ENCODE measurements at regions not wholly inside any gene's neighbourhood (a gene's known extent, or its start where the extent isn't known, plus 50 kb on each side); places are given as distances from the start of the nearest gene placed in this dataset.

- TF ChIP-seq, protein P1, sequence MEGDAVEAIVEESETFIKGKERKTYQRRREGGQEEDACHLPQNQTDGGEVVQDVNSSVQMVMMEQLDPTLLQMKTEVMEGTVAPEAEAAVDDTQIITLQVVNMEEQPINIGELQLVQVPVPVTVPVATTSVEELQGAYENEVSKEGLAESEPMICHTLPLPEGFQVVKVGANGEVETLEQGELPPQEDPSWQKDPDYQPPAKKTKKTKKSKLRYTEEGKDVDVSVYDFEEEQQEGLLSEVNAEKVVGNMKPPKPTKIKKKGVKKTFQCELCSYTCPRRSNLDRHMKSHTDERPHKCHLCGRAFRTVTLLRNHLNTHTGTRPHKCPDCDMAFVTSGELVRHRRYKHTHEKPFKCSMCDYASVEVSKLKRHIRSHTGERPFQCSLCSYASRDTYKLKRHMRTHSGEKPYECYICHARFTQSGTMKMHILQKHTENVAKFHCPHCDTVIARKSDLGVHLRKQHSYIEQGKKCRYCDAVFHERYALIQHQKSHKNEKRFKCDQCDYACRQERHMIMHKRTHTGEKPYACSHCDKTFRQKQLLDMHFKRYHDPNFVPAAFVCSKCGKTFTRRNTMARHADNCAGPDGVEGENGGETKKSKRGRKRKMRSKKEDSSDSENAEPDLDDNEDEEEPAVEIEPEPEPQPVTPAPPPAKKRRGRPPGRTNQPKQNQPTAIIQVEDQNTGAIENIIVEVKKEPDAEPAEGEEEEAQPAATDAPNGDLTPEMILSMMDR (IDR thresholded peaks at IDR 0.05; ENCODE audit: insufficient read depth, low read length, severe bottlenecking), result no peak
- FAIRE-seq (no peak), DNase-seq (ENCODE audit: low read depth) (no peak)
- Histone ChIP-seq H3K36me3 (ENCODE audit: control insufficient read depth, insufficient read depth, low read length) (no peaks in the 10 kb centered on the region), H3K27me3 (ENCODE audit: control insufficient read depth, insufficient read depth, low read length) (no peaks in the 10 kb centered on the region), H3K4me3 (ENCODE audit: low read depth, low read length) (no peak overlapping the region)
These were observed 150.9 kb downstream of the ACTR3 start for GRCh38 chr2:114040826-114041225.

DNA sequence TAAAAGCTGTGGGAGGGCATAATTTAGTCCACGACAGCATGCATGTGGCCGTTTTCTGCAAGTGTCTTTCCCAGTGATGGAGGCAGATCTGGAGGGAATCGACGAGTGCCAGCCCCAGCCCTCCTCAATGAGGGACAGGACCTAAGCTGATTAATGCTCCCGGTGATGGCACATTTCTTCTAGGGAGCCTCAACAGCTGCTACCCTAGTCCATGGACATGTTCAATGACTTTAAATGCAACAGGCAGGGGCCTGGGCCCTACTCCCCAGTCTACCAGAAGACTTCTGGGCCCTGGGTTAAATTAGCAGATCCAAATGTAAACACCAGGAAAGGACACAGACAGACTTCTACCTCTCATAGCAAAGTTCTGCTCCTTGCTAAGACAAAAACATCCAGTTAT, 155.1 kb downstream of the ACTR3 start:
- FAIRE-seq (no peak), DNase-seq (ENCODE audit: low read depth) (no peak)
- Histone ChIP-seq H3K4me3 (ENCODE audit: low read depth, low read length) (no peak overlapping the region), H3K36me3 (ENCODE audit: control insufficient read depth, insufficient read depth, low read length) (no peaks in the 10 kb centered on the region), H3K27me3 (ENCODE audit: control insufficient read depth, insufficient read depth, low read length) (no peaks in the 10 kb centered on the region)
- TF ChIP-seq, protein P1 (IDR thresholded peaks at IDR 0.05; ENCODE audit: insufficient read depth, low read length, severe bottlenecking), result no peak

DNA sequence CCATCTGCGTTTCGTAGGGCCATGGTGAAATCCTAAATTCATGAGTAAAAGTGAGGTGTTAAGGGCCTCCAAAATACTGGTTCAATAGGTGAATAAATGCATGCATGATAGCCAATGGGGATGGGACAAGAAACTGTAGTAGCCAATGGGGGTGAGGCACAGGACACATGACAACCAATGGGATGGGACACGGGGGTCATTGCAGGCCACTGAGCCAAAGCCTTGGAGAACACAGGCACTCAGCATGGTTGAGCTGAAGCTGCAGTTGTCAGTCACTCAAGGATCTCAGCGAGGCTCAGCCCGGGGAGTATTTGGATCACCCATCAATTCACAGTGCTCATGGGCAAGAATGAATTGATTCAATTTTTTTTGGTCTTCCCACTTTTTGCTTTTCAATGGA, 156.5 kb downstream of the ACTR3 start:
- FAIRE-seq (no peak), DNase-seq (ENCODE audit: low read depth) (no peak)
- Histone ChIP-seq H3K27me3 (ENCODE audit: control insufficient read depth, insufficient read depth, low read length) (no peaks in the 10 kb centered on the region), H3K4me3 (ENCODE audit: low read depth, low read length) (no peak overlapping the region), H3K36me3 (ENCODE audit: control insufficient read depth, insufficient read depth, low read length) (no peaks in the 10 kb centered on the region)
- TF ChIP-seq, protein P1 (IDR thresholded peaks at IDR 0.05; ENCODE audit: insufficient read depth, low read length, severe bottlenecking), result no peak

DNA sequence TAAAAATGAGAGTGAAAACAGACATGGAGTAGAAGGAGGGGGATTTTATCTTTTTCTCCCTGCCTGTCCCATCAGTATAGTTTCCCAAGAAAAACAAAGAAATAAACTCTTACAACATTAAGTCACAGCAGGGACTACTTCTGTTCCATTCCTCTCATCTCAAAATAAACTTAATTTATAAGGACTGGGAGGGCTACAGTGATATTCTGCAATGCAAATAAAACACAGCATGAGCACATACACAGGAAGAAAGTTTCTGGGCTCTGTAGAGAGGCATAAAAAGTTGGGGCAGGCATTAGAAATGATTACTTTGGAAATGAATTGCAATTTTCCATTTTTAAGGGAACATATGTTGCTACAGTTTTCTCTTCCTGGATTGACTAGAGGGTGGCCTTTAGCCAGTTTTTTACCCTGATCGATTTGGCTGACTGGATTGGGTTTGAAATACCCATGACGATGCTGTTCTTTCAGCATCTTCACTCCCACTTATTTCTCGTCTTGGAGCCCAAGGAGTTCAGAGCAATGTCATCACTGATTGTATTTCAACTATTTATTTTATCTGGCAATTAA, 157.1 kb downstream of the ACTR3 start:
- no peak for DNase-seq (ENCODE audit: low read depth)
- no peak for FAIRE-seq
- H3K27me3 ChIP-seq (ENCODE audit: control insufficient read depth, insufficient read depth, low read length), result no peaks in the 10 kb centered on the region
- TF ChIP-seq, protein P1 (IDR thresholded peaks at IDR 0.05; ENCODE audit: insufficient read depth, low read length, severe bottlenecking), result no peak
- no peaks in the 10 kb centered on the region for H3K36me3 ChIP-seq (ENCODE audit: control insufficient read depth, insufficient read depth, low read length)
- H3K4me3 ChIP-seq (ENCODE audit: low read depth, low read length), result no peak overlapping the region

DNA sequence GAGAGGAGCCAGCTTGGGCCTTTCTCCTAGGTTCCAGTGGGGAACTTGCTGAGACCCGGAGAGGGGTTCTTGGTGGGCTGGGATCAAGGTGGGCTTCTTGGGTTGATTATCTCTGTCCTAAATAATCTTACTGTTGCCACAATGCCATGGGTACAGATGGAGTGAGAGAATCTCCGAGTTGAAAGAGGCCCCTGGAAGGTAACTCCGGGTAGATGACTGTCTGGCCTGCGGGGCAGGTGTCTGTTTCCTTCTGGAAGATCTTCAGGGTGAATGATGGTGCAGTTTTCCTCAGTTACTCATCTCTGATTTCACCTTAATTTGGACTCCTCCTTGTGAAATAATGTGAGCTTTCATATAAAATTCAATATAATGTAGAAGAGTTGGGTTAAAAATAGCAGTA, 159.4 kb downstream of the ACTR3 start:
- TF ChIP-seq, protein P1 (IDR thresholded peaks at IDR 0.05; ENCODE audit: insufficient read depth, low read length, severe bottlenecking), result no peak
- peak; percentile 19 for DNase-seq (ENCODE audit: low read depth)

DNA sequence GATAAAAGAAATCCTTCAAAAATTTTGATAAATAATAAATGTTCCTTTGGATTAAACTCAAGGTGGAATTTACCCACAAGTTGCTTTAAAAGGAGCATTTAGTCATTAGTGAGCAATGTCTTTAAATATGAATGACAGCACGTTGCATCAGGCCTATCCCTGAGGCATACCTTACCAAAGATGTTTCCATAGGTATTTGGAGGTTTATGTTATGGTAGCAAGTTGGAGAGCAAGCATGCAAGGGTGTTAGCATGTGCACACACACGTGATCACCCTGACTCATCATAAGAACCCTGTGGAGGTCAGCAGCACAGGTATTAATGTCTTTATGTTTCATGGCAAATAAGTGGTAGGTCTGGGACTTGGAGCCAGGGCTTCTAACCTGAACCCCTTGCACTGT, 159.9 kb downstream of the ACTR3 start:
- FAIRE-seq, result no peak
- TF ChIP-seq, protein P1 (IDR thresholded peaks at IDR 0.05; ENCODE audit: insufficient read depth, low read length, severe bottlenecking), result no peak
- DNase-seq (ENCODE audit: low read depth), result peak; percentile 84
- Histone ChIP-seq H3K4me3 (ENCODE audit: low read depth, low read length) (no peak overlapping the region), H3K36me3 (ENCODE audit: control insufficient read depth, insufficient read depth, low read length) (no peaks in the 10 kb centered on the region), H3K27me3 (ENCODE audit: control insufficient read depth, insufficient read depth, low read length) (no peaks in the 10 kb centered on the region)

More for the DNA sequence above, 159.4 kb downstream of the ACTR3 start:
- Histone ChIP-seq H3K4me3 (ENCODE audit: low read depth, low read length) (no peak overlapping the region), H3K36me3 (ENCODE audit: control insufficient read depth, insufficient read depth, low read length) (no peaks in the 10 kb centered on the region), H3K27me3 (ENCODE audit: control insufficient read depth, insufficient read depth, low read length) (no peaks in the 10 kb centered on the region)
- peak; percentile 7 for FAIRE-seq

Data from bronchial epithelial cell (primary cell).